ENCODE measurements at regions not wholly inside any gene's neighbourhood (a gene's known extent, or its start where the extent isn't known, plus 50 kb on each side); places are given as distances from the start of the nearest gene placed in this dataset.

- intact Hi-C loops (cut with DNase I), result no loop called here
These were observed 66.0 kb downstream of the MAGEC1 start for GRCh38 chrX:141969706-141970105.

GRCh38 chrX:141960578-141960977, 56.9 kb downstream of the MAGEC1 start:
- 98 to 100% methylated on average over 4 of the region's 4 CpGs for WGBS, 2 donors
- no peak overlapping the region for H3K4me3 ChIP-seq (replicated peaks in 1 of 3)
- H3K36me3 ChIP-seq, result no peaks in the 10 kb centered on the region
- no peaks in the 10 kb centered on the region for H3K9me3 ChIP-seq
- no peak overlapping the region for H3K27ac ChIP-seq
- intact Hi-C loops (cut with DNase I), result no loop called here
- H3K4me1 ChIP-seq, result no peaks in the 10 kb centered on the region
- H3K27me3 ChIP-seq, result no peaks in the 10 kb centered on the region
- TF ChIP-seq CTCF (IDR thresholded peaks at IDR 0.05) (no peak), POLR2A (IDR thresholded peaks at IDR 0.05) (no peak)
- no peak for DNase-seq

More at GRCh38 chrX:141969706-141970105, 66.0 kb downstream of the MAGEC1 start:
- no peak for DNase-seq
- no peak overlapping the region for H3K27ac ChIP-seq
- TF ChIP-seq POLR2A (IDR thresholded peaks at IDR 0.05) (no peak), CTCF (IDR thresholded peaks at IDR 0.05) (no peak)
- H3K27me3 ChIP-seq, result no peaks in the 10 kb centered on the region
- no peaks in the 10 kb centered on the region for H3K36me3 ChIP-seq
- no peaks in the 10 kb centered on the region for H3K4me1 ChIP-seq
- H3K4me3 ChIP-seq (replicated peaks in 1 of 3), result no peak overlapping the region
- no peaks in the 10 kb centered on the region for H3K9me3 ChIP-seq
